Epithelial cell of proximal tubule (primary cell): ENCODE measurements at regions not wholly inside any gene's neighbourhood (a gene's known extent, or its start where the extent isn't known, plus 50 kb on each side); places are given as distances from the start of the nearest gene placed in this dataset.
A peak's percentile ranks its signal among the peaks of the same experiment; 100 is the strongest.

ENCODE experiments used
- DNase-seq: peaks from one replicate; pipeline ENCODE4 v3.0.0-alpha.2; 2011; ENCODE audit warnings: low read depth
- H3K4me3 ChIP-seq: 2 replicates; pipeline ENCODE4 v1.5.1; 2011; ENCODE audit warnings: low read depth, mild to moderate bottlenecking, low read length
- CTCF ChIP-seq: conservative IDR thresholded peaks from 2 replicates; pipeline ENCODE4 v1.5.1; 2012; ENCODE audit warnings: low read depth, mild to moderate bottlenecking, low read length

- no peak overlapping the region for H3K4me3 ChIP-seq
- no peak for DNase-seq
- no peak for TF ChIP-seq CTCF
Observed at GRCh38 chr11:109017489-109017888, 352.6 kb downstream of the DDX10 start.

- DNase-seq, result no peak
- no peak for TF ChIP-seq CTCF
- H3K4me3 ChIP-seq, result no peak overlapping the region
Observed at GRCh38 chr11:109018639-109019038, 353.8 kb downstream of the DDX10 start.

- no peak for DNase-seq
- TF ChIP-seq CTCF, result no peak
Observed at GRCh38 chr11:109019342-109019936, 354.6 kb downstream of the DDX10 start.

GRCh38 chr11:109023036-109023435 lies 358.2 kb downstream of the DDX10 start:
- TF ChIP-seq CTCF, result no peak
- DNase-seq, result no peak
- no peak overlapping the region for H3K4me3 ChIP-seq

More at GRCh38 chr11:109019342-109019936, 354.6 kb downstream of the DDX10 start:
- H3K4me3 ChIP-seq, result no peak overlapping the region

GRCh38 chr11:109026891-109027489 lies 362.1 kb downstream of the DDX10 start:
- TF ChIP-seq CTCF, result no peak
- no peak overlapping the region for H3K4me3 ChIP-seq
- DNase-seq, result no peak

GRCh38 chr11:109027851-109028250 lies 363.0 kb downstream of the DDX10 start:
- DNase-seq, result peak; percentile 82
- TF ChIP-seq CTCF, result no peak
- no peak overlapping the region for H3K4me3 ChIP-seq

GRCh38 chr11:109029927-109030326 lies 365.1 kb downstream of the DDX10 start:
- no peak for TF ChIP-seq CTCF

More at GRCh38 chr11:109029927-109030326, 365.1 kb downstream of the DDX10 start:
- DNase-seq, result no peak
- no peak overlapping the region for H3K4me3 ChIP-seq
